Lower leg skin (tissue), 4 donors: ENCODE measurements at regions not wholly inside any gene's neighbourhood (a gene's known extent, or its start where the extent isn't known, plus 50 kb on each side); places are given as distances from the start of the nearest gene placed in this dataset.
"Not testable (repeated sequence)": the region's sequence is repeated elsewhere in the genome, so short reads cannot be mapped to it uniquely, and the experiment has no call there.

Experiments used
- DNase-seq, 2 donors: peaks; one replicate each; pipeline ENCODE4 v3.0.0-alpha.2; 2019; ENCODE audit warnings: low spot score in 2 of 2
- H3K4me3 ChIP-seq: fragments of 200-600 bp; sonication (generic); 2 replicates; pipeline ENCODE4 v1.5.1; 2017; ENCODE audit warnings: mild to moderate bottlenecking, low read depth; ENCODE audit not compliant: poor library complexity, severe bottlenecking
- POLR2A ChIP-seq, 2 donors: fragments of 450-650 bp; IDR thresholded peaks; one replicate each; pipeline ENCODE4 v1.6.1; 2016 to 2017; ENCODE audit warnings: antibody characterized with exemption in 2 of 2, mild to moderate bottlenecking in 1 of 2, moderate library complexity in 1 of 2
- WGBS, 2 donors: methylation state at CpG; one replicate each; pipeline ENCODE4 v1.1.5; 2018; 5-methylcytosine and 5-hydroxymethylcytosine counted together
- intact Hi-C: fragments of 100-400 bp; cut with DNase I; formaldehyde crosslinking; loops from one replicate; pipeline ENCODE4 v1.15.0; 2023; ENCODE audit warnings: low total_unique reads
- TF ChIP-seq, protein P1 (sequence below), 3 donors: fragments of 450-650 bp; IDR thresholded peaks; one replicate each; pipeline ENCODE4 v1.5.1; 2016; ENCODE audit warnings: antibody characterized with exemption in 3 of 3, mild to moderate bottlenecking in 3 of 3, moderate library complexity in 2 of 3

DNA sequence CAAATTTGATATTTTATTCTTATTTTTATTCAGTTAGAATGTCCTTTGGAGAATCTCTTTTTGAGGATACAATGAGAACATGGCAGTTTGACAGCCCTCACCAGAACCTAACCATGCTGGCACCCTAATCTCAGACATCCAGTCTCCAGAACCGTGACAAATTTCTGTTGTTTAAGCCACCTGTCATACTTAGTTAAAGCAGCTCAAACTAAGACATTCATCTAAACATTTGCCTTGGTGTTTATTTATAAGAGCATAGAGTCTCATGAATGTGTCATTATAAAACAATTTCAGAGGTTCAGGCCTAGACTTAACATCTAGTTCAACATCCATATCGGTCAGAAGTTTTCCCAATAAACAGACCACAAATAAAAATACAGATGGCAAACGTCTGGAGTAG, 125.1 kb upstream of the FUNDC1 start:
- intact Hi-C loops = no loop called here
- H3K4me3 ChIP-seq = no peak overlapping the region
- 67 to 87% methylated on average over 3 of the region's 3 CpGs for WGBS, 2 donors
- DNase-seq = no peak
- TF ChIP-seq POLR2A (IDR thresholded peaks at IDR 0.05) = no peak
- TF ChIP-seq, protein P1, sequence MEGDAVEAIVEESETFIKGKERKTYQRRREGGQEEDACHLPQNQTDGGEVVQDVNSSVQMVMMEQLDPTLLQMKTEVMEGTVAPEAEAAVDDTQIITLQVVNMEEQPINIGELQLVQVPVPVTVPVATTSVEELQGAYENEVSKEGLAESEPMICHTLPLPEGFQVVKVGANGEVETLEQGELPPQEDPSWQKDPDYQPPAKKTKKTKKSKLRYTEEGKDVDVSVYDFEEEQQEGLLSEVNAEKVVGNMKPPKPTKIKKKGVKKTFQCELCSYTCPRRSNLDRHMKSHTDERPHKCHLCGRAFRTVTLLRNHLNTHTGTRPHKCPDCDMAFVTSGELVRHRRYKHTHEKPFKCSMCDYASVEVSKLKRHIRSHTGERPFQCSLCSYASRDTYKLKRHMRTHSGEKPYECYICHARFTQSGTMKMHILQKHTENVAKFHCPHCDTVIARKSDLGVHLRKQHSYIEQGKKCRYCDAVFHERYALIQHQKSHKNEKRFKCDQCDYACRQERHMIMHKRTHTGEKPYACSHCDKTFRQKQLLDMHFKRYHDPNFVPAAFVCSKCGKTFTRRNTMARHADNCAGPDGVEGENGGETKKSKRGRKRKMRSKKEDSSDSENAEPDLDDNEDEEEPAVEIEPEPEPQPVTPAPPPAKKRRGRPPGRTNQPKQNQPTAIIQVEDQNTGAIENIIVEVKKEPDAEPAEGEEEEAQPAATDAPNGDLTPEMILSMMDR (IDR thresholded peaks at IDR 0.05) = no peak

- DNase-seq, H3K4me3 ChIP-seq, intact Hi-C loops: not testable (repeated sequence)
- 93 to 95% methylated on average over 5 of the region's 5 CpGs for WGBS, 2 donors
These were observed 115.1 kb upstream of the FUNDC1 start for GRCh38 chrX:44657718-44658246.

DNA sequence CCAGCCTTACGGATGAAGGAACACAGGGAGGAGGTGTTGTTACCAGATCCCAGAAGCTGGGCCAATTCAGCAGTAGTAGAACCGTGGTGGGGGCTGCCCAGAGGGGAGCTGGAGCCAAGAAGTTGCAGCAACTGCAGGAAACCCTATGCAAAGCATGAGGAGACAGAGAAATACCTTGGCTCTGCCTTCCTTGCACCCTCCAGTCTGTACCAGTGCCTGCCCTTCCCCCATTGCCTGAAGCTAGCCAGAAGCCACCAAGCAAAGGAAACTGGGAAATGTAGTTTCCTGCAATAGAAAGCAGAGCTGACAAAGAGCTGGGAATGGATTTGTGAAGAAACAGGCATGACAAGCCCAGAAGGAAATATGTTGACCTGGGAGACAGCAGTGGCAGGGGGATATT, 108.7 kb upstream of the FUNDC1 start:
- WGBS, 2 donors = 18 to 24% methylated on average over 2 of the region's 2 CpGs
- no peak overlapping the region for H3K4me3 ChIP-seq
- intact Hi-C loops = no loop called here
- no peak for DNase-seq
- TF ChIP-seq, protein P1 (IDR thresholded peaks at IDR 0.05) = no peak
- TF ChIP-seq POLR2A (IDR thresholded peaks at IDR 0.05) = no peak

GRCh38 chrX:44643723-44644122, 101.1 kb upstream of the FUNDC1 start:
- no peak overlapping the region for H3K4me3 ChIP-seq
- DNase-seq = no peak
- TF ChIP-seq, protein P1 (IDR thresholded peaks at IDR 0.05) = no peak
- TF ChIP-seq POLR2A (IDR thresholded peaks at IDR 0.05) = no peak
- intact Hi-C loops = no loop called here
- WGBS, 2 donors = 73 to 87% methylated on average over 5 of the region's 5 CpGs

- TF ChIP-seq, protein P1 (IDR thresholded peaks at IDR 0.05) = no peak
- TF ChIP-seq POLR2A (IDR thresholded peaks at IDR 0.05) = no peak
- intact Hi-C loops = no loop called here
- no peak for DNase-seq
- WGBS, 2 donors = 62 to 79% methylated on average over 1 of the region's 1 CpG
- H3K4me3 ChIP-seq = no peak overlapping the region
These were observed 94.6 kb upstream of the FUNDC1 start for GRCh38 chrX:44637282-44637681.

GRCh38 chrX:44621078-44621477, 78.4 kb upstream of the FUNDC1 start:
- DNase-seq = no peak
- WGBS, 2 donors = 64 to 80% methylated on average over 4 of the region's 4 CpGs
- TF ChIP-seq, protein P1 (IDR thresholded peaks at IDR 0.05) = no peak
- TF ChIP-seq POLR2A (IDR thresholded peaks at IDR 0.05) = no peak
- no peak overlapping the region for H3K4me3 ChIP-seq
- intact Hi-C loops = no loop called here
